AG10803 (cell line): ENCODE measurements at regions not wholly inside any gene's neighbourhood (a gene's known extent, or its start where the extent isn't known, plus 50 kb on each side); places are given as distances from the start of the nearest gene placed in this dataset.
A peak's percentile ranks its signal among the peaks of the same experiment; 100 is the strongest.

Experiments used
- DNase-seq: peaks from one replicate; pipeline ENCODE4 v3.0.0; 2010; ENCODE audit warnings: low read depth
- H3K4me3 ChIP-seq: 2 replicates; pipeline ENCODE4 v1.5.1; 2011; ENCODE audit warnings: mild to moderate bottlenecking, low read length, control low read depth
- CTCF ChIP-seq: conservative IDR thresholded peaks from 2 replicates; pipeline ENCODE4 v1.5.1; 2011; ENCODE audit warnings: mild to moderate bottlenecking, low read length, control low read depth, inconsistent platforms

- no peak overlapping the region for H3K4me3 ChIP-seq
- TF ChIP-seq CTCF: no peak
- DNase-seq: no peak
Observed at GRCh38 chr4:24282446-24282845, 301.9 kb downstream of the DHX15 start.

DNA sequence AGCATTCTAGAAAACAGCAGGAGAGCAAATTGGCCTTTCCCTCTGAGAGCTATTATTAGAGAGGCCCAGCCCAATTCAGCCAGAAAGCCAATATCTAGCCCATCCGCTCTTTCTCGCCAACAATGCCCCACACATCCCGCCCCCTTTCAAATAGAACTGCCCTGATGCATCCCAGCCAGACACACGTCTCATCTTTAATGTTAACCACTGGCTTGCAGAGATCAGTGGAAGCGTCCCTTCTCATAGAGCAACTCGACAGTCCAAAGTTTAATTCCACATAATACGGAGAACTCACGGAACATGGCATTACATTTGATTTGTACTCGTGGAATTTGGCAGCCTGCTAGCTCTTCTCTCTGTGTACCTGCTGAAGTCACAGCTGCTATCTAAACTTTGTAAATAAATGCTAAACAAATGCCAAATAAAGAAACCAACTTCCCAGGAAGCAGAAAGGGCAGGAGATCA lies 304.4 kb downstream of the DHX15 start:
- DNase-seq: no peak
- H3K4me3 ChIP-seq: no peak overlapping the region
- TF ChIP-seq CTCF: no peak

GRCh38 chr4:24279469-24279868 lies 304.9 kb downstream of the DHX15 start:
- DNase-seq: no peak
- TF ChIP-seq CTCF: no peak
- no peak overlapping the region for H3K4me3 ChIP-seq

GRCh38 chr4:24278693-24279092 lies 305.7 kb downstream of the DHX15 start:
- no peak for TF ChIP-seq CTCF
- DNase-seq: no peak

GRCh38 chr4:24274381-24274941 lies 309.9 kb downstream of the DHX15 start:
- peak; percentile 11 for DNase-seq
- TF ChIP-seq CTCF: no peak
- H3K4me3 ChIP-seq: no peak overlapping the region

More at GRCh38 chr4:24278693-24279092, 305.7 kb downstream of the DHX15 start:
- no peak overlapping the region for H3K4me3 ChIP-seq

- TF ChIP-seq CTCF: no peak
- no peak overlapping the region for H3K4me3 ChIP-seq
- DNase-seq: no peak
Observed at GRCh38 chr4:24273136-24273535, 311.2 kb downstream of the DHX15 start.

- TF ChIP-seq CTCF: no peak
- no peak overlapping the region for H3K4me3 ChIP-seq
- DNase-seq: peak; percentile 71
Observed at GRCh38 chr4:24266951-24267722, 317.2 kb downstream of the DHX15 start.
